AG04450 (cell line): ENCODE measurements at regions not wholly inside any gene's neighbourhood (a gene's known extent, or its start where the extent isn't known, plus 50 kb on each side); places are given as distances from the start of the nearest gene placed in this dataset.

ENCODE experiments used
- CTCF ChIA-PET: fragments of 300-600, 350-600 bp; formaldehyde crosslinking; extraction: SDS; loops from one replicate; lab custom pipeline; 2022; ENCODE audit warnings: antibody characterized with exemption, inconsistent platforms; lab: Charles Lee
- POLR2A ChIA-PET: fragments of 350-600 bp; formaldehyde crosslinking; extraction: SDS; loops from one replicate; lab custom pipeline; 2021; ENCODE audit warnings: antibody characterized with exemption, inconsistent platforms; lab: Yijun Ruan, JAX
- DNase-seq: peaks from one replicate; pipeline ENCODE4 v3.0.0-alpha.2; 2011; ENCODE audit warnings: low read depth, low spot score
- H3K27ac ChIP-seq: one replicate; pipeline ENCODE4 v1.5.1; 2012; ENCODE audit warnings: low read depth, low read length, control low read depth
- H3K27me3 ChIP-seq: one replicate; pipeline ENCODE4 v1.6.0; 2012; ENCODE audit warnings: low read length; ENCODE audit not compliant: control insufficient read depth, insufficient read depth
- H3K4me3 ChIP-seq: 2 replicates; pipeline ENCODE4 v1.5.1; 2011; ENCODE audit warnings: mild to moderate bottlenecking, low read depth, low read length, control low read depth
- H3K9me3 ChIP-seq: 2 replicates; pipeline ENCODE4 v1.5.1; 2012; ENCODE audit warnings: low read length; ENCODE audit not compliant: control insufficient read depth, insufficient read depth
- TF ChIP-seq, protein P1 (sequence below): IDR thresholded peaks from 2 replicates; pipeline ENCODE4 v1.5.1; 2011; ENCODE audit warnings: low read depth, low read length, control low read depth, inconsistent platforms

DNA sequence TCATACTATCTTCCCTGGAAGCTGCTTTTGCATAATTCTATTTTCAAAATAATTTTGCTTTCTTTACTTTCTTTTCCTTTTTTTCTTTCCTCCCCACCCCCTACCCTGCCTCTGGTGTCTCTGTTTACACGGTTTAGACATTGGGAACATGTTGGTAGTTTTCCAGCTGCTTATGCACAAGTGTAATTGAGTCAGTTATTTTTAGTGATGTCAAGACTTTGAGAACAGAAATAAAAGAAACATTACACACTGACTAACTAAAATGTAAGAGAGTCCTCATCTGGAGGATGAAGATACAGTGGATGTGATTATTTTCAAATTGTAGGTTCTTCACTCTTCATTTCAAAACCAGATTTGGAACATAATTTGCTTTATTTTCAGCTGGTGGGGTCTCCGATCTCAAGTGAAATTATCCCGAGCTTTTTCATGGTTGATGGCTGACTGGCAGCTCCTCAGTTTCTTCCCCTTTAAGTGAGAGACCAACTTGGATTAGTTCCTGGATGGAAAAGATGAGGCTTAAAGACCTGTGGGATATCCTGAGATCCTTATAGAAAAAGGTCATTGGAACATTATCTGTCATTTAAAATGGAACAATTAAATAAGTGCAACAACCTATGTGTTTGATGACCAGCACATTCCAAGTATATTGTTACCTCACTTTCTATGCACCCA, 154.4 kb upstream of the ZNF462 start:
- no peak overlapping the region for H3K4me3 ChIP-seq
- DNase-seq, result no peak
- ChIA-PET POLR2A (no interaction called here), CTCF (no interaction called here)
- no peak overlapping the region for H3K27ac ChIP-seq
- TF ChIP-seq, protein P1, sequence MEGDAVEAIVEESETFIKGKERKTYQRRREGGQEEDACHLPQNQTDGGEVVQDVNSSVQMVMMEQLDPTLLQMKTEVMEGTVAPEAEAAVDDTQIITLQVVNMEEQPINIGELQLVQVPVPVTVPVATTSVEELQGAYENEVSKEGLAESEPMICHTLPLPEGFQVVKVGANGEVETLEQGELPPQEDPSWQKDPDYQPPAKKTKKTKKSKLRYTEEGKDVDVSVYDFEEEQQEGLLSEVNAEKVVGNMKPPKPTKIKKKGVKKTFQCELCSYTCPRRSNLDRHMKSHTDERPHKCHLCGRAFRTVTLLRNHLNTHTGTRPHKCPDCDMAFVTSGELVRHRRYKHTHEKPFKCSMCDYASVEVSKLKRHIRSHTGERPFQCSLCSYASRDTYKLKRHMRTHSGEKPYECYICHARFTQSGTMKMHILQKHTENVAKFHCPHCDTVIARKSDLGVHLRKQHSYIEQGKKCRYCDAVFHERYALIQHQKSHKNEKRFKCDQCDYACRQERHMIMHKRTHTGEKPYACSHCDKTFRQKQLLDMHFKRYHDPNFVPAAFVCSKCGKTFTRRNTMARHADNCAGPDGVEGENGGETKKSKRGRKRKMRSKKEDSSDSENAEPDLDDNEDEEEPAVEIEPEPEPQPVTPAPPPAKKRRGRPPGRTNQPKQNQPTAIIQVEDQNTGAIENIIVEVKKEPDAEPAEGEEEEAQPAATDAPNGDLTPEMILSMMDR, result no peak
- no peaks in the 10 kb centered on the region for H3K9me3 ChIP-seq
- no peaks in the 10 kb centered on the region for H3K27me3 ChIP-seq

DNA sequence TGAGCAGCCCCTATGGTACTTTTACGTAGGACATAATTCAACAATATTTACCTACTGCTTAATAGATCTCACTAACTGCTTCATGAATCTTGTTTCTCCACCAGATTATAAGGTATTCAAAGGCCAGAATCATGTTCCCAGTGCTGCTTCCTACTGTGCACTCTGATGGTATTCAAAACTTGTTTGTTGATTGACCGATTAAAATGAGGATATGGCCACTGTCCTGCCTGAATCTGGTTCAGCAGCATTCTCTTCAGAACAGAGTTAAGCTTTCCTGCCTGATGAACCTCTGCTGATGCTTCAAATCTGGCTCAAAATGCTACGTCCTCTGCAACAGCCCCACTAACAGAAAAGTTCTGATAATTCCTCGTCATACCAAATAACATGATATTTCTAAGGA, 150.7 kb upstream of the ZNF462 start:
- DNase-seq, result no peak
- POLR2A ChIA-PET, result no interaction called here
- TF ChIP-seq, protein P1, result no peak
- H3K9me3 ChIP-seq, result no peaks in the 10 kb centered on the region
- CTCF ChIA-PET, result no interaction called here
- H3K27ac ChIP-seq, result no peak overlapping the region
- no peak overlapping the region for H3K4me3 ChIP-seq
- H3K27me3 ChIP-seq, result no peaks in the 10 kb centered on the region

DNA sequence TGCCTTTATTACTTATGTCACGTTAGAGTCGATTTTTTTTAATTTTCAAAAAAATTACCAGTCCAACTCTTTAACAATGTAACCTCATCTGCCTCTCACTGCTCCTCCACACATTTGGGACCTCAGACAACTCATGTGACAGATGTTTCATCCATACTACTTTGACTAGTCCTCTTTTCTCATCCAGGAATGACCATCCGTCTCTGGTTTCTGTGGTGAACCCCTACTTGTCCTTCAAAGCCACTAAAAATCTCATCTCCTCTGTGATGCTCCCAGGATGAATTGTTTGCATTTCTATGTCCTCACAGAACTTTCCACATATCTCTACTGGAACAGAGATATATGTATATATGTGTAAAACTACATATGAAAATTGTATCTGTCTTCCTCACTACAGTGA, 149.8 kb upstream of the ZNF462 start:
- POLR2A ChIA-PET, result no interaction called here
- no peak for DNase-seq
- H3K27ac ChIP-seq, result no peak overlapping the region
- H3K4me3 ChIP-seq, result no peak overlapping the region
- TF ChIP-seq, protein P1, result no peak
- H3K9me3 ChIP-seq, result no peaks in the 10 kb centered on the region
- CTCF ChIA-PET, result no interaction called here
- no peaks in the 10 kb centered on the region for H3K27me3 ChIP-seq

DNA sequence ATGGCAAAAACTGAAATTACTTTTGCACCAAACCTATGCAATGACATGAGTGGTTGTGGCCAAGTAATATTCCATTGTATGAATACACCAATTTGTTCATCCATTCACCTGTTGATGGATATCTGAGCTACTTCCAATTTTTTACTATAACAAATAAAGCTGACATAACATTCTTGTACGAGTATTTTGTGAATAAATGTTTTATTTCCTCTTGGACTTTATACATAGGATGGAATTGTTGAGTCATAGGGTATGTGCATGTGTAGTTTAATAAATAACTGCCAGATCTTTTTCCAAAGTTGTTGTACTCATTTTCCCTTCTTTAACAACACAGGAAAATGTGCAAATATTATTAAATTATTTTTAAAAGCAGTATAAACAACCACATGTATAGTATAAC, 146.1 kb upstream of the ZNF462 start:
- H3K27ac ChIP-seq, result no peak overlapping the region
- no peaks in the 10 kb centered on the region for H3K27me3 ChIP-seq
- no peaks in the 10 kb centered on the region for H3K9me3 ChIP-seq
- no peak for DNase-seq
- ChIA-PET POLR2A (no interaction called here), CTCF (no interaction called here)
- H3K4me3 ChIP-seq, result no peak overlapping the region
- TF ChIP-seq, protein P1, result no peak

DNA sequence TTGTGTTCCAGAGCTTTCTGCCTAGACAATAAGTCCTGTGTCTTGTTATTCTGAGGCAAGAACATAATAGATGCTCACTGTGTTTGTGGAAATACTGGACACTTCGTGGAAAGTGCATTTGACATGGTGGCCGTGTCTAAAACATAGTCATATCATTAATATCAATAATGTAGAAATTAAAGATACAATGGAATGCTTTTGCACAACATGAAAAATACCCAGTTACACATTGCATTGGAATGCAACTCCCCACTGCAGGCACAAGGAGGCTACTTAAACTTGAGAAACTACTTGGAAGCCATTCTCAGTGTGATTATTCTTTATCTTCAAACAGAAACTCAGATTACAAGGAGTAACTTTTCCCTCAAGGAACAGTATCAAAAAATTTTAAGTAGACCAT, 145.3 kb upstream of the ZNF462 start:
- CTCF ChIA-PET, result no interaction called here

More for the DNA sequence above, 145.3 kb upstream of the ZNF462 start:
- peak; percentile 41 for DNase-seq
- TF ChIP-seq, protein P1, result 0 out of 2 replicates have a peak, but pooled peaks have one; percentile 8
- Histone ChIP-seq H3K9me3 (no peaks in the 10 kb centered on the region), H3K27me3 (no peaks in the 10 kb centered on the region), H3K27ac (no peak overlapping the region), H3K4me3 (no peak overlapping the region)
- POLR2A ChIA-PET, result no interaction called here
